Spinal cord (tissue), 9 donors: ENCODE measurements at regions not wholly inside any gene's neighbourhood (a gene's known extent, or its start where the extent isn't known, plus 50 kb on each side); places are given as distances from the start of the nearest gene placed in this dataset.

ENCODE experiments used
- DNase-seq, 6 donors: peaks; one replicate each; pipeline versions ENCODE4 v3.0.0 to v3.0.0-alpha.2; 2013 to 2015; ENCODE audit warnings: low spot score in 6 of 6, low read depth in 4 of 6
- H3K27ac ChIP-seq: one replicate; pipeline ENCODE4 v1.5.1; 2013; ENCODE audit warnings: low read depth, low read length, control low read depth
- H3K27me3 ChIP-seq: one replicate; pipeline ENCODE4 v1.6.1; 2013; ENCODE audit warnings: low read length; ENCODE audit not compliant: control insufficient read depth, insufficient read depth
- H3K36me3 ChIP-seq: one replicate; pipeline ENCODE4 v1.6.1; 2013; ENCODE audit warnings: low read length; ENCODE audit not compliant: control insufficient read depth, insufficient read depth
- H3K4me1 ChIP-seq: one replicate; pipeline ENCODE4 v1.6.1; 2013; ENCODE audit warnings: low read length; ENCODE audit not compliant: control insufficient read depth, insufficient read depth
- H3K4me3 ChIP-seq: one replicate; pipeline ENCODE4 v1.5.1; 2013; ENCODE audit warnings: low read depth, low read length, control low read depth
- H3K9me3 ChIP-seq: one replicate; pipeline ENCODE4 v1.6.1; 2013; ENCODE audit warnings: low read length; ENCODE audit not compliant: control insufficient read depth, insufficient read depth
- WGBS: methylation state at CpG from one replicate; pipeline ENCODE4 v1.1.5; 2013; ENCODE audit warnings: missing lambda C conversion rate; ENCODE audit not compliant: insufficient coverage; 5-methylcytosine and 5-hydroxymethylcytosine counted together
- donor health status: healthy.

- Histone ChIP-seq H3K27ac (no peak overlapping the region), H3K36me3 (no peaks in the 10 kb centered on the region), H3K4me3 (no peak overlapping the region), H3K27me3 (no peaks in the 10 kb centered on the region), H3K9me3 (no peaks in the 10 kb centered on the region), H3K4me1 (no peaks in the 10 kb centered on the region)
- WGBS: no CpG with 5 or more reads among the region's 3 CpGs
- DNase-seq: no peak
Observed at GRCh38 chr5:33284681-33285080, 156.1 kb upstream of the TARS1 start.

DNA sequence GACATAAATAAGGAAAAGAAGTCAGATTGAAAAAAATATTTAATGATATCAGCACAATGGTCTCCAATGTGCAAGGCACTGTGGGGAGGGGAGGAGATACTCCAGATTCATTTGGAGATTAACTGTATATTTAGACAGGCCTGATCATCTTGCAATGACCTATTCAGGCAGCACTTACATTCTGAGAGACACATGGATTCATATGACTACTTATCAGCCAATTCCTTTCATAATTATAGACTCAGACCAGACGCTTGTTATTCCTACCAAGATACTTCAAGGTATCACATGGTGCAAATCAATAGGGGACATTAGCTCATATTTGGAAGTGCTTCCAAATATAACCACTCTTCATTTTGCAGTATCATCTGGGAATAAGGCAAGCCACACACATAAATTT lies 153.5 kb upstream of the TARS1 start:
- WGBS: no CpG with 5 or more reads among the region's 1 CpG
- Histone ChIP-seq H3K36me3 (no peaks in the 10 kb centered on the region), H3K4me1 (no peaks in the 10 kb centered on the region)

GRCh38 chr5:33291216-33292000 lies 149.4 kb upstream of the TARS1 start:
- H3K4me3 ChIP-seq: no peak overlapping the region
- WGBS: 100% methylated on average over 2 of the region's 3 CpGs
- H3K9me3 ChIP-seq: no peaks in the 10 kb centered on the region
- DNase-seq: no peak
- H3K27me3 ChIP-seq: no peaks in the 10 kb centered on the region
- H3K4me1 ChIP-seq: no peaks in the 10 kb centered on the region
- no peak overlapping the region for H3K27ac ChIP-seq
- H3K36me3 ChIP-seq: no peaks in the 10 kb centered on the region

More for the DNA sequence above, 153.5 kb upstream of the TARS1 start:
- Histone ChIP-seq H3K4me3 (no peak overlapping the region), H3K27me3 (no peaks in the 10 kb centered on the region), H3K27ac (no peak overlapping the region), H3K9me3 (no peaks in the 10 kb centered on the region)
- DNase-seq: no peak

GRCh38 chr5:33297760-33298216 lies 143.0 kb upstream of the TARS1 start:
- H3K4me3 ChIP-seq: no peak overlapping the region
- no peaks in the 10 kb centered on the region for H3K9me3 ChIP-seq
- WGBS: 93% methylated on average over 22 of the region's 23 CpGs
- no peak overlapping the region for H3K27ac ChIP-seq
- H3K36me3 ChIP-seq: no peaks in the 10 kb centered on the region
- H3K4me1 ChIP-seq: no peaks in the 10 kb centered on the region
- H3K27me3 ChIP-seq: no peaks in the 10 kb centered on the region
- no peak for DNase-seq

DNA sequence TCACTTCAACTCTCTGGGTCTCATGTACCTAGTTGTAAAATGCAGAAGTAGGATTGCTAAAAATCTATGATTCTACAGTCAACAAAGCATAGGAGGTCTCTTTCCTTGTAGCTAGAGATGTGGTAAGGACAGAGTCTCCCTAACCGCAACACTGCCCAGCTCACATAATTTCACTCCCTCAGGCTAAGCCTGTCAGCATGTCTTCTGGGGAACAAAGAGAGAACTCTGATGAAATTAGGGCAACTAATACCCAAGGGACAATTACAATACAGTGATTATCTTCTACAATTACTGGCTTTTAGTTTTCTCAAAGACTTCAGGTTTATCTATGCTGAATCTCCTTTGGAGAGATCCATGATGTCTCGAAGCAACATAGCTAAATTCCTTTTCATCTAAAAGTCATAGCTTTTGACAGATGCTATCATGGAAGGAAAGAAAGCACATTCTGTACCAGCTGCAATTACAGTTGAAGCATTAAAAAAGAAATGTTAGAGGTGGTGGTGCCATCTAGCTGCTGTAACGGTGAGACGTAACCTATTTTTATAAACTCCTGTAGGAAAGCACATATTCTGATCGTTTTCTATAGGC lies 141.1 kb upstream of the TARS1 start:
- Histone ChIP-seq H3K4me3 (no peak overlapping the region), H3K9me3 (no peaks in the 10 kb centered on the region), H3K4me1 (no peaks in the 10 kb centered on the region), H3K27me3 (no peaks in the 10 kb centered on the region), H3K27ac (no peak overlapping the region), H3K36me3 (no peaks in the 10 kb centered on the region)
- WGBS: no CpG with 5 or more reads among the region's 5 CpGs
- DNase-seq: peak; percentile 6 to 91 (median 39)

DNA sequence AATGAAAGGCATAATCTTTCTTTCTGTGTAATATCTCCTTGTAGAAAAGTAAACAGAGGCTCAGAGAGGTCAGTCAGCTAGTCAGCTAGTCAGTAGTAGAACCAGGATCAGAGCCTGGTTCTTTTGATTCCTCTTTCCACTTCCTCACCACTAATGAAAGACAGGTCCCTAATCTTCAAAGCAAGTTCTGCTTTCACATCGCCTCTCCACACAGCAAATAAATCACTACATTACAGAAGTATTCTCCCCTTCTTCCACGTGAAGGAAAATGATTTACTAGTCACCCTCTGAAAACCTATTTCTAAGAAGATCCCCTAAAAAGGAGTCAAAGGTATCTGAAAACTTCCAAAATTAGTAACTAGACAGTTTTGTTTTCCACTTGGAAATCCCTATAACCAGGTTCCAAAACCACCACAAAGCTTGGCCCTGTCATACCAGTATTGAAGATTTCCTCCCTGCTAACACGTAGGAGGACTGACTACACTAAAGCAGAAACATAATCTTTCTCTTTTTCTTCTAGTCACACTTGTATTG lies 140.5 kb upstream of the TARS1 start:
- Histone ChIP-seq H3K4me3 (no peak overlapping the region), H3K4me1 (no peaks in the 10 kb centered on the region), H3K27me3 (no peaks in the 10 kb centered on the region), H3K36me3 (no peaks in the 10 kb centered on the region), H3K9me3 (no peaks in the 10 kb centered on the region), H3K27ac (no peak overlapping the region)
- DNase-seq: no peak
- WGBS: 24% methylated on average over 3 of the region's 3 CpGs

DNA sequence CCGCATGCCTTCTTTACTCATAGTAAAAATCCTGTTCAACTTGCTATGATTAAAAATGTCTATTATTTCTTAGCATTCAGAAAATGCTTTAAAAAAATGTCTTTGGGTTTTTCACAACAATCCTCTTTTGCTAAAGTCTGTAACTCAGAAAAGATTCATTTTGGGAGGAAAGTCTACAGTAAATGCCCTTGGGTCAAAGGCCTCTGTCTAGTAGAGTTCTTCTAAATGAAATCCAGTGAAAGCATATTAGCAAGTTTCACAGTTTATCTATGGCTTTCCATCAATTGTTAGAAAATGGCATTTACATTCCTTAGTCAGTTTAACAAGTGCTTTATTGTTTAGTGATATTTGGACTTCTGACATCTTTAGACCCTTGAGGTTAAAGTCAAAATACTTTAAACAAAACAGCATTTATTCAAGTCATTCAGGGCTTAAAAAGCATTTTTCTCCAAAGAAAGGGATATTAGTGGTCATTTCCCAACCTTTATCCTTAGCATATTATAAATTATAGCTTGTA lies 137.1 kb upstream of the TARS1 start:
- H3K4me3 ChIP-seq: no peak overlapping the region
- H3K4me1 ChIP-seq: no peaks in the 10 kb centered on the region
- no peaks in the 10 kb centered on the region for H3K27me3 ChIP-seq
- H3K9me3 ChIP-seq: no peaks in the 10 kb centered on the region
- H3K27ac ChIP-seq: no peak overlapping the region
- no CpG with 5 or more reads among the region's 1 CpG for WGBS
- peak in 1 of 6 donors; percentile 14 for DNase-seq
- H3K36me3 ChIP-seq: no peaks in the 10 kb centered on the region

DNA sequence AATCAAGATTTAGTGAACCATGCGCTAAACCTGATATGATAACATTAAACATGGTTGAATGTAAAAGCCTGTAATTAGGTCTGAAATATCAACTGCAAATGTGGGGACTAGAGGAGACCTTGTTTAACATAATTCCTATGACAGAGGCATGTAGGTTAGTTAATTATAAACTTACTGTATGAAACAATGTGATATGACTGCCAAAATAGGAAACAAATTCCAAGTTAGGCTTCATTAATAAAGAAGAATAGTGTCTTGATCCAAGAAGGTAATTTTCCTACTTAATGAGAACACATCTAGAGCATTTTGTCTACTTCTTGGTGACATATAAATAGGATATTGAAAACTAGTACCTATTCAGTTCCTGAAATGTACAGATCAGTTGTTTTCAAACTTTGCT lies 136.2 kb upstream of the TARS1 start:
- no peaks in the 10 kb centered on the region for H3K9me3 ChIP-seq
- 100% methylated on average over 1 of the region's 1 CpG for WGBS
- no peak overlapping the region for H3K27ac ChIP-seq
- no peak for DNase-seq
- no peaks in the 10 kb centered on the region for H3K36me3 ChIP-seq
- no peaks in the 10 kb centered on the region for H3K4me1 ChIP-seq
- H3K27me3 ChIP-seq: no peaks in the 10 kb centered on the region
- no peak overlapping the region for H3K4me3 ChIP-seq

DNA sequence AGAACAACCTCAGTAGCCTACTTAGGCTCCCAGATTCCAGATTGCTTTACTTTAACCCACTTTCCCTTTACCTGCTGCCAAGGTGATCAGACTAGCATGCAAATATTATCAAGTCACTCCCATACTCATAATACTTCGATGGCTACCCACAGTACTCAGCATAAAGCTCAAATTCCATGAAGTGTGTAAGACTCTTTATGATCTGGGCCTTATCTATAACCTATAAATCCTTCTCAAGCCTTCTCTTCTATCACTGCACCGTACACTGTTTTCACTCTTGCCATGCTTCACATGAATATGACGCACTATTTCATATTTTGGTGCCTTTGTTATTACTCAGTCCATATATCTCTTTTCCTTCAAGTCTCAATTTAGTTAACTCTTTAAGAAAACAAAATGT lies 135.2 kb upstream of the TARS1 start:
- Histone ChIP-seq H3K27ac (no peak overlapping the region), H3K9me3 (no peaks in the 10 kb centered on the region), H3K4me3 (no peak overlapping the region), H3K4me1 (no peaks in the 10 kb centered on the region), H3K27me3 (no peaks in the 10 kb centered on the region), H3K36me3 (no peaks in the 10 kb centered on the region)
- DNase-seq: no peak
- 100% methylated on average over 1 of the region's 3 CpGs for WGBS

- H3K9me3 ChIP-seq: no peaks in the 10 kb centered on the region
- no peak overlapping the region for H3K4me3 ChIP-seq
- no peaks in the 10 kb centered on the region for H3K4me1 ChIP-seq
- DNase-seq: no peak
- H3K36me3 ChIP-seq: no peaks in the 10 kb centered on the region
- no peaks in the 10 kb centered on the region for H3K27me3 ChIP-seq
- H3K27ac ChIP-seq: no peak overlapping the region
Observed at GRCh38 chr5:33306758-33307157, 134.0 kb upstream of the TARS1 start.
